ENCODE measurements at regions not wholly inside any gene's neighbourhood (a gene's known extent, or its start where the extent isn't known, plus 50 kb on each side); places are given as distances from the start of the nearest gene placed in this dataset.

GRCh38 chr12:94094700-94095099 lies 53.7 kb upstream of the PLXNC1 start:
- H3K9me2 ChIP-seq (ENCODE audit: insufficient read depth), result no peaks in the 10 kb centered on the region
- no peak for ATAC-seq
- H3K4me3 ChIP-seq (replicated peaks in 1 of 2; ENCODE audit: low read depth in 1 of 2, low read length in 2 of 2), result no peak overlapping the region
- no peaks in the 10 kb centered on the region for H3K27me3 ChIP-seq (ENCODE audit: insufficient read depth, low read length)
- no peaks in the 10 kb centered on the region for H3K4me1 ChIP-seq (ENCODE audit: control insufficient read depth in 1 of 2, insufficient read depth in 2 of 2, low read length in 2 of 2)
- intact Hi-C loops (cut with micrococcal nuclease), result no loop called here
- TF ChIP-seq CBX3 (IDR thresholded peaks at IDR 0.05; ENCODE audit: low read depth), result no peak
- TF ChIP-seq POLR2A (IDR thresholded peaks at IDR 0.05; ENCODE audit: borderline replicate concordance, extremely low read depth, insufficient read depth, insufficient read length), result no peak
- TF ChIP-seq ELF1 (IDR thresholded peaks at IDR 0.05; ENCODE audit: borderline replicate concordance, low read depth), result no peak
- no peak for TF ChIP-seq JUND (IDR thresholded peaks at IDR 0.05)
- no peak for TF ChIP-seq SP1 (IDR thresholded peaks at IDR 0.05; ENCODE audit: low read depth)
- no peak for TF ChIP-seq SRF (IDR thresholded peaks at IDR 0.05; ENCODE audit: low read depth)
- no peak for TF ChIP-seq POLR2AphosphoS5 (IDR thresholded peaks at IDR 0.05; ENCODE audit: low read depth, low read length)
- no peaks in the 10 kb centered on the region for H3K79me2 ChIP-seq (ENCODE audit: insufficient read depth, low read length)
- no peak overlapping the region for H2AFZ ChIP-seq (ENCODE audit: low read depth, low read length, poor library complexity, severe bottlenecking)
- no peaks in the 10 kb centered on the region for H4K20me1 ChIP-seq (ENCODE audit: insufficient read depth)
- H3K9ac ChIP-seq (ENCODE audit: low read length), result no peak overlapping the region
- BruUV-seq (replicated peaks), result no TSS peak
- RAD21 ChIA-PET (ENCODE audit: low non-redundant PET in 1 of 2, low total read pairs in 2 of 2, uncharacterized antibody in 2 of 2, unreplicated experiment in 2 of 2), result interaction anchor here in 1 of 2 experiments (1.2 kb wide), 1 partner anchor 328 kb away, joined by 3 read pairs; no protein-coding TSS in a partner anchor
- no peak for DNase-seq (ENCODE audit: low read depth, low spot score)
- no peak overlapping the region for H3K4me2 ChIP-seq (ENCODE audit: low read length)
- no peak overlapping the region for H3K27ac ChIP-seq (ENCODE audit: low read depth, low read length)
- CTCF ChIA-PET, result interaction anchor here (1.1 kb wide), 1 partner anchor 592 kb away, joined by 3 read pairs; no protein-coding TSS in a partner anchor
- POLR2A ChIA-PET, result no interaction called here
- no peaks in the 10 kb centered on the region for H3K36me3 ChIP-seq (ENCODE audit: control insufficient read depth in 1 of 2, insufficient read depth in 2 of 2, low read length in 2 of 2)
- no peaks in the 10 kb centered on the region for H3K9me3 ChIP-seq (ENCODE audit: control insufficient read depth in 1 of 2, insufficient read depth in 1 of 2, low read depth in 1 of 2, low read length in 2 of 2)

GRCh38 chr12:94095618-94096017 lies 52.8 kb upstream of the PLXNC1 start:
- RAD21 ChIA-PET (ENCODE audit: low non-redundant PET in 1 of 2, low total read pairs in 2 of 2, uncharacterized antibody in 2 of 2, unreplicated experiment in 2 of 2), result no interaction called here
- BruUV-seq (replicated peaks), result no TSS peak
- DNase-seq (ENCODE audit: low read depth, low spot score), result no peak
- Histone ChIP-seq H3K27me3 (ENCODE audit: insufficient read depth, low read length) (no peaks in the 10 kb centered on the region), H3K9me3 (ENCODE audit: control insufficient read depth in 1 of 2, insufficient read depth in 1 of 2, low read depth in 1 of 2, low read length in 2 of 2) (no peaks in the 10 kb centered on the region), H2AFZ (ENCODE audit: low read depth, low read length, poor library complexity, severe bottlenecking) (no peak overlapping the region), H3K79me2 (ENCODE audit: insufficient read depth, low read length) (no peaks in the 10 kb centered on the region), H3K36me3 (ENCODE audit: control insufficient read depth in 1 of 2, insufficient read depth in 2 of 2, low read length in 2 of 2) (no peaks in the 10 kb centered on the region), H3K4me2 (ENCODE audit: low read length) (no peak overlapping the region), H3K4me3 (replicated peaks in 1 of 2; ENCODE audit: low read depth in 1 of 2, low read length in 2 of 2) (no peak overlapping the region), H3K9ac (ENCODE audit: low read length) (no peak overlapping the region), H3K4me1 (ENCODE audit: control insufficient read depth in 1 of 2, insufficient read depth in 2 of 2, low read length in 2 of 2) (no peaks in the 10 kb centered on the region), H4K20me1 (ENCODE audit: insufficient read depth) (no peaks in the 10 kb centered on the region), H3K27ac (ENCODE audit: low read depth, low read length) (no peak overlapping the region), H3K9me2 (ENCODE audit: insufficient read depth) (no peaks in the 10 kb centered on the region)
- ATAC-seq, result no peak
- POLR2A ChIA-PET, result no interaction called here
- no peak for TF ChIP-seq EZH2phosphoT487 (IDR thresholded peaks at IDR 0.05; ENCODE audit: borderline replicate concordance)
- no peak for TF ChIP-seq ZBTB33 (IDR thresholded peaks at IDR 0.05; ENCODE audit: extremely low read depth, insufficient replicate concordance, low read length)
- TF ChIP-seq REST (IDR thresholded peaks at IDR 0.05; ENCODE audit: low read depth), result no peak
- no peak for TF ChIP-seq CBX3 (IDR thresholded peaks at IDR 0.05; ENCODE audit: low read depth)
- TF ChIP-seq SP1 (IDR thresholded peaks at IDR 0.05; ENCODE audit: low read depth), result no peak
- no peak for TF ChIP-seq SIN3A (IDR thresholded peaks at IDR 0.05; ENCODE audit: low read depth)
- intact Hi-C loops (cut with micrococcal nuclease), result no loop called here
- CTCF ChIA-PET, result no interaction called here

Measured in HCT116 (cell line).